ENCODE measurements at regions not wholly inside any gene's neighbourhood (a gene's known extent, or its start where the extent isn't known, plus 50 kb on each side); places are given as distances from the start of the nearest gene placed in this dataset.
"Not testable (repeated sequence)": the region's sequence is repeated elsewhere in the genome, so short reads cannot be mapped to it uniquely, and the experiment has no call there.

- no peak for DNase-seq
Observed at GRCh38 chr10:125264091-125264490, 103.7 kb upstream of the CTBP2 start.

- no peak for DNase-seq
Observed at GRCh38 chr10:125263551-125263950, 103.2 kb upstream of the CTBP2 start.

DNA sequence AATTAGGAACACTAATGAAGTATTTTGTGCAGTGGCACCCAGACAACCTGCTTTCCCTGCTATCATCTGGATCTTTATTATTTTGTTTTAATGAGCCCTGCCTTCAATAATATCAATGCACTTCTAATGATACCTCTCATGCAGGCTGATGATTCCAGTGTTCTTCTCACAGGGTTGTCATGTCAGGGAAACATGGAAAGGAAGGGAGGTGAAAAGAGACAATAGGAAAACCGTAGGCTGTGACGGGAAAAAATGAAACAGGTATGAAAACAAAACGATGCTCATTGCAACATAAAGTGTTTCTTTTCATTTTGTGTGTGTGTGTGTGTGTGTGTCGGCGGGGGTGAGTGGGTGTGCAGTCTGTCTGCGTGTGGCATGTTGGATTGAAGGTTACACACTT lies 102.6 kb upstream of the CTBP2 start:
- DNase-seq = no peak

DNA sequence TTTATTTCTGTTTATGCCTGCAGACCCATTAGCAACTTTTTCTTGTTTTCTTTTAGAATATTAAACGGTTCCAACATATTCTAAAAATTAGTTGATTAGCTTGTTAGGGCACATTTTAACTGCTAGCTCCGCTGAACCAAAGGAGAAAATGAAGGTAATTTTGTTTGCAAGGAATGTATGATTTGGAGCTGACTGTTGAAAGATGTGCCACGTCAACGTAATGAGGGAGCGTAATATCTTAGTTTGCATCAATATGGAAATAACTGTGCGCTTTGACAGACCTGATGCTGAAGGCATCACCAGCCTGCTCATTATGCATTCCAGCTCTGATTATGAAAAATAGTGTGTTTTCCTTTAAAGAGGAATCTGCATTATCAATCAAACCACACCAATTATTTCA lies 102.0 kb upstream of the CTBP2 start:
- DNase-seq = no peak

- DNase-seq = no peak
Observed at GRCh38 chr10:125261491-125262186, 101.3 kb upstream of the CTBP2 start.

GRCh38 chr10:125260260-125260659 lies 99.9 kb upstream of the CTBP2 start:
- no peak for DNase-seq

DNA sequence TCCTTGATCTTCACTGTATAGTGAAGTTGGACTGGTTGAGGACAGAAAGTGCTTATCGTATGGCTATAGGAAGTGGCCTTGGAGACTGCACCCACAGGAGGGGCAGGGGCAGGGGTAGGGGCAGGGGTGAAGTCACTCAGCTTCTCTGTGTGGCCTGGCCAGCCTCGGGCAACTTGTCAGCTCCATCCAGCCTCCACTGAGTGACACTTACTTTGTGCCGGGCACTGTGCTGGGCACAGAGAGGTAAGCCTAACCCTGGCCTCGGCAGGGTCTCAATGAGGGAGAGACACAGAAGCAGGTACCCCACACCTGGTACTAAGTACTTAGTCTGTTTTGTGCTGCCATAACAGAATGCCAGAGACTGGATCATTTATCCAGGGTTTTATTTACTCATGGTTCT lies 99.3 kb upstream of the CTBP2 start:
- DNase-seq = no peak

GRCh38 chr10:125258676-125259075 lies 98.3 kb upstream of the CTBP2 start:
- DNase-seq = no peak

GRCh38 chr10:125257521-125258108 lies 97.3 kb upstream of the CTBP2 start:
- no peak for DNase-seq

DNA sequence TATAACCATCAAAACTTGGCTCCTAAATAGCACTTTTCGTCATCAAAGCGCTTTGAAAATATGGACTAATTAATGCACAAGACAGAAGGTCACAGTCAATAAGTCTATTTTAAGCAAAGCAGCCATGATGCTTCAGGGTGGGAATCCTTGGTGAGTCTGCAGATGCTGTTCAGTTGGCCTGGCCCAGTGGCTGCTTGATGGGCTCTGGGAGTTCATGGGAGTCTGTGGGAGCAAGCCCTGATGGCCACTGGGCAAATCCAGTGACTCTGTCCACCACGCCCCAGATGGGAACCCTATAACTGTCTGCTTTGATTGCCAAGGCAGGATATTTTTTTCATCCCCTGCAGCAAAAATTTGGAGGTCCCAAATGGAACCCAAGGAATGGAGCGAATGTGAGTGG lies 95.7 kb upstream of the CTBP2 start:
- no peak for DNase-seq

DNA sequence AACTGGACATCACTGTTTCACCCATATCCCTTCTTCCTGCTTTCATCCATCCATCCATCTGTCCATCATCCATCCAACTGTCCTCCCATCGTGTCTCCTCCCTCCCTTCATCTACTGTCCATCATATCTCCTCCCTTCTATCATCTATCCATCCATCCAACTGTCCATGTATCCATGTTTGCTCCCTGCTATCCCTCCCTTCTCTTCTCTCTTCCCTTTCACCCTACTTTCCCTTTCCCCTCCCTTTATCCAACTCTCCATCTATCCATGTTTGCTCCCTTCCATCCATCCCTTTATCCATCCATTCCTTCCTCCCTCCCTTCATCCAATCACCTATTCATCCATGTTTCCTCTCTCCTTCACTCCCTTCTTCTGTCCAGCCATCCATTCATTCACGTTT lies 92.6 kb upstream of the CTBP2 start:
- no peak for DNase-seq

DNA sequence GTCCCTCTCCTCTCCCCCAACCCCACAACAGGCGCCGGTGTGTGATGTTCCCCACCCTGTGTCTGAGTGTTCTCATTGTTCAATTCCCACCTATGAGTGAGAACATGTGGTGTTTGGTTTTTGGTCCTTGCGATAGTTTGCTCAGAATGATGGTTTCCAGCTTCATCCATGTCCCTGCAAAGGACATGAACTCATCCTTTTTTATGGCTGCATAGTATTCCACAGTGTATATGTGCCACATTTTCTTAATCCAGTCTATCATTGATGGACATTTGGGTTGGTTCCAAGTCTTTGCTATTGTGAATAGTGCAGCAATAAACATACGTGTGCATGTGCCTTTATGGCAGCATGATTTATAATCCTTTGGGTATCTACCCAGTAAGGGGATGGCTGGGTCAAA lies 90.5 kb upstream of the CTBP2 start:
- DNase-seq = not testable (repeated sequence)

DNA sequence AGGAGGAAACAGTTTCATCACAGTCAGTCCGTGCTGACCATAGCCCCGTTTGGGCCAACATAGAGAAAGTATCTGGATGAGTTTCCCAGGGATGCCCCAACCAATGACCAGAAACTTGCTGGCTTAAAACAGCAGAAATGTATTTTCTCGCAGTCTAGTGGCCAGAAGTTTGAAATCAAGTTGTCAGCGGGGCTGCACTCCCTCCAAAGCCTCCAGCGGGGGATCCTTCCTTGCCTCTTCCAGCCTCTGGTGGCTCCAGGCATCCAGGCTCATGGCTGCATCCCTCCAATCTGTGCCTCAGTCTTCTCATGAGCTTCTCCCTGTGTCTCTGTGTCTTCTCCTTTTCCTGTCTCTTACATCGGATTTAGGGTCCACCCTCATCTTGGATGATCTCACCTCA lies 89.6 kb upstream of the CTBP2 start:
- DNase-seq = no peak

- DNase-seq = no peak
Observed at GRCh38 chr10:125248489-125248888, 88.1 kb upstream of the CTBP2 start.

DNA sequence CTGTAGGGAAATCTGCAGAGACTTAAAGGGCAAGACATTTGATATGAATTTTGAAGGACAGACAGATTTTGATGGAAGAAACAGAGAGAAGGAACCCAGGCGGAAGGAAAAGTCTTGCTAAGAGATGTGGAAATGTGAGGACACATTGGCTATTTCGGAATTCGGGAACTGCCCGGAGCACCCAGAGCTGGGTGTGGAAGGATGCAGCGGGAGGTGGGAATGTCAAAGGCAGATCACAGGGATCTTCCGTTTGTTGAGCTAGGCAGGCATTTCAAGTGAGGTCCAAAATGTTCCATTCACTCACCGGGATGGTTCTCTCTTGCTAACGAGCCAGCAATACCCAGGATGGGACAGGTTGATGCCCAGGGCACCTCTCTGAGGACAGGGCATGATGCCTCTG lies 87.2 kb upstream of the CTBP2 start:
- no peak for DNase-seq

GRCh38 chr10:125243532-125244253 lies 83.3 kb upstream of the CTBP2 start:
- DNase-seq = no peak

- DNase-seq = no peak
Observed at GRCh38 chr10:125238682-125239081, 78.3 kb upstream of the CTBP2 start.

GRCh38 chr10:125236091-125236490 lies 75.7 kb upstream of the CTBP2 start:
- no peak for DNase-seq

DNA sequence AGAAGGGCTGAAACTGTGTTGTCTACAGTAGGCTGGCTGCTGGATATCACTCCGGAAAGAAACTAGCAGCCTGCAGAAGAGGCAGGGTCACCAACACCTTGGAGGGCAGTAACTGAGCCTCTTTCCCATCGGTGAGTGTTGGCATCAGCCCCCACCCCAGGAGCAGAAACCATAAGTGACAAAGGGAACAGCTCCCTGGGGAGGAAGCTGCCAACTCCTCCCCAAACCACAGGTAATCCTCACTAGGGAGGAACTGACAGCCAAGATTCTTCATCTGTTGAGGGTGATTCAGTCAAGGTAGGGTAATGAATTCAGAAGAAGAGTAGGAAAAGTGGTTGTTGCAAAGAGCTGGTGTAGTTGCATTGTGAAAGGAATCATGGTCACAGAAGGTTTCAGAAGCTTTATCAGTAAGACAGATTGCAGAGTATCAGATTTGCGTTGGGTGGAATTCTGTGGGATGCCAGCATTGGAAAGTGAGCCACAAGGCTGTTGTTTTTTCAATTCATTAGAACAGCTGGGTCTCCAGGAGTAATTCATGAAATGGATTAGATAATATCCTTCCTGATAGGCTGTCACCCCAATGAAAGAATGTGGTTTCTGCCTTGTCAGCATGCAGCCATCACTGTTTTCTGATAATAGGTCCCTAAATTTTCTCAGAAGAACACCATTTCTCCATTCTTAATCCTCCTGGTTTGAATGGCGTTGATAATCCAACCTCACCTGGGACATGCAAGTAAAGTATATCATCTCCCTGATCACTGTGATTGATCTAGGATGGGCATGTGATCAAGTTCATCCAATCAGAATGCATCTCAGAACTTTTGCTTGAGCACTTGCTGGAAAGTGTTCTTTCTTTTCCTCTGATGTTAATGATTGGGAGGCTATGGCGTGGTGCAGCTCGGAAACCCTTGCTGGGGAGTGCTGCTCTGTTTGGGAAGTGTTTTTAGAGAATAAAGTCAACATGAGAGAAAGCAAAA lies 75.0 kb upstream of the CTBP2 start:
- DNase-seq = no peak

GRCh38 chr10:125234576-125234975 lies 74.2 kb upstream of the CTBP2 start:
- not testable (repeated sequence) for DNase-seq

GRCh38 chr10:125233726-125234125 lies 73.4 kb upstream of the CTBP2 start:
- DNase-seq = no peak

DNA sequence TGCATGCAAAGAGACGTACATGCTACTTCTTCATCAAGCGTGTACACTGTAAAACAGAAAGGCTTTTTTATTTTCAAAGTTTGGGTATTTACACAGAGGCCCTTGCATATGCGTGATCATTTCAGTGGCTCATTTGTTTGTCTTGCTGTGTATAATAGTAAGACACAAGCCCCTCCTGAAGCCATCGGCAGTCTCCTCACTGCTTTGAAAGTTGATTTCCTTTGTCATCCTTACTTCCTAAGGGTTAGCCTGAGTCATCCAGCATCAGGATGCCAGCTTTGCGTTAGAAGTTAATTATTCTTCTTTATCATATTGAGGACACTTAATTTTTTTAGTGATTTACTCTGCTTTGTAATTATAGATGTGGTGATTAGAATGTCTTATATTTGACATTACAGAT lies 72.5 kb upstream of the CTBP2 start:
- DNase-seq = no peak

DNA sequence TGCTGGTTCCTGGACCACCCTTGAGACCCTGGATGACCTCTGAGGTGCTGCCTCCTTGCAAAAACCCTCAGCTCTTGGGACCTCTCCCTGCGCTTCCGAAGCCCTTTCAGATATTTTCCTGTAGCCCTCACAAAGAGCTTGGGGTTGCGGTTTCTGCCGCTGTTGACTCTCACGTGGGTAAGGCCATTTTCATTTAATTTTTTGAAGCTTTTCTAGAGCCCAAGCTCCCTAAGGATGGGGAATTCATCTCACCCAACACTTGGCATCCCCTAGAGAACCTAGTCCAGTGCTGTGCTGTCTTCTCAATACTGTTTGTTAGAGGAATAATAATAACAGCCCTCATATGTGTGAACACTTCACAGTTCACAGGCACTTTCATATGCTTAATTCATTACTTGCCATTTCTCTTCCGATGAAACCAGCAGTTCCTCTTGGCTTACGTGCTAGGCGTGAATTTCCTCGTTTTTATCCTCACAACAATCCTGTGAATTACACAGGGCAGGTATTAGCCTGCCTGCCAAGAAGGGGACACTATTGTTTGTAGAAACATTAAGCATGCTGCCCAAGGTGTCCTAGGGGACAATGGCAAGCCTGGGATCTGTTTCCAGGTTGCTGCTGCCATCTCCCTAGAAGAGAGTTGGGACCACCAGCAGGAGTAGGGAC lies 71.6 kb upstream of the CTBP2 start:
- DNase-seq = no peak
